Activated gamma-delta T cell (primary cell): ENCODE measurements at regions not wholly inside any gene's neighbourhood (a gene's known extent, or its start where the extent isn't known, plus 50 kb on each side); places are given as distances from the start of the nearest gene placed in this dataset.

ENCODE experiments used
- DNase-seq: peaks from one replicate; lab custom pipeline; 2025; lab: John Stamatoyannopoulos, UW

- DNase-seq, result no peak
Observed at GRCh38 chr11:42047637-42048555, 588.4 kb upstream of the LRRC4C start.

DNA sequence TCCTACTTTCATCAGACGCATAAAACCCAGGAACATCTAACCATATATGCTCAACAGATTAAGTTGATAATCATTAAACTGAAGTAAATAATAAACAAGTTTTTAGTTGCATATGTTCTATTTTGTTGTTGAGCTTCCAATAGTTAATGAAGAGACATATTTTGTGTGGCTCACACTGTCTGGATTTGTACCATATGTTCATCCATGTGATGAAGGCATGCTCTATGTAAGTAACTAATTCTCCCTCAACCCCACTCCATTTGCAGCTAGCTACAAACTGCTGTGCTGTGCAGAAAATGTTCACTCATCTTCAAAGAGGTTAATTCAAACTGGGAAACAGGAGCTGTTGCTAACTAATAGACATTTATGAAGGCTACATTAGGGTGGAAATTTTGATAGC lies 589.7 kb upstream of the LRRC4C start:
- DNase-seq, result no peak

DNA sequence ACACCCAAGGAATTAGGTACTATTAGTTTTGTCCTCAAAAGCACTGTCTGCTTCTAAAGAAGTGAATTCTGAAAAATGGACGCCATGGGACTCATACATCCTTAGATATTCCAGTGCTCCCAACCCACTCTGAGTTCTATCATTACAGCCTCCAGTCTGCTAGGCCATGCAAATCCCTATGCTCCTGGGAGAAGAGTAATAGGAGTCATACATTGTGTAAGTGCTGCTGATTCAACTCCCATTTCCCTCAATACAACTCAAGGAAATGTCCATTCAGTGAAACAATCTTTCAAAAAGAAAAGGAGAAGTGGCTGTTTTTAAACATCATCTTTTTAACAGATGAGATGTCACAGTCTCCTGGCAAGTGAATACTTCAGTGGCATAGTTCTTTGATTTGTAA lies 590.2 kb upstream of the LRRC4C start:
- DNase-seq, result no peak

DNA sequence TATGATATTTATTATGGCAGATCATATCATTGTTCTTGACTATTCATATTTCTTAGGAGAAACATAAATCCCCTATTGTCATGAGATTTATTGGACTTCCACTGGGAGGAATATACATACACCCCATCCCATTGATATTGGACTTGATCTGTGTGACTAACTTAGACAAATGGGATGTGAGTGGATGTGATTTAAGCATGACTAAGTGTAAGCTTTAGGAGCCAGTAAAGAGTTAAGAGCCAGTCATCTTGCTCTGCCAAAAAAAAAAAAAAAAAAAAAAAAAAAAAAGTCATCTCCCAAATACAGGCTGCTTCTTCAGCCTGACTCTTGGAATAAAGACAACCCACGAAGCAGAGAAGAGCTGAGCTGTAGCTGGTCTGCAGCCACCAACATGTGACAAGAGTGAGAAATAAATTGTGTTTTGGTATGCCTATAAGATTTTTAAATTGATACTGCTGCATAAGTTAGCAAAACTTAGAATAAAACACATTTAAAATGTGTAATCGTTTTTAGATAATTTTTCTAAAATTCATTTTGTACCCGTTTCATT lies 595.0 kb upstream of the LRRC4C start:
- no peak for DNase-seq

DNA sequence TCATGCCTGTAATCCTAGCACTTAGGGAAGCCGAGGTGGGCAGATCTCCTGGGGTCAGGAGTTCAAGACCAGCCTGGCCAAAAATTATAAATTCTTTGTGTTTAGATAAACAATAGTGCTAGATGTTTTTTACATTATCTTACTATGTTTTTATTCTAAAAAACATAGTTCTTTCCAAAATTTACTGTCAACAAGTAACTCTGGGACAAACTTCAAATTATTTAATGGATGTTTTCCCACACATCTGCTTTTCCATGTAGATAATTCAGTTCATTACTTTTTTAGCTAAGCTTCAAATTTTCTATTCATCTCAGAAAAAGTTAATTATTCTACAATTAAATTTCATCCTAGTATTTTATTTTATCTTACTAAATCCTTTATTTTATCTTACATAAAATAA lies 596.2 kb upstream of the LRRC4C start:
- no peak for DNase-seq

DNA sequence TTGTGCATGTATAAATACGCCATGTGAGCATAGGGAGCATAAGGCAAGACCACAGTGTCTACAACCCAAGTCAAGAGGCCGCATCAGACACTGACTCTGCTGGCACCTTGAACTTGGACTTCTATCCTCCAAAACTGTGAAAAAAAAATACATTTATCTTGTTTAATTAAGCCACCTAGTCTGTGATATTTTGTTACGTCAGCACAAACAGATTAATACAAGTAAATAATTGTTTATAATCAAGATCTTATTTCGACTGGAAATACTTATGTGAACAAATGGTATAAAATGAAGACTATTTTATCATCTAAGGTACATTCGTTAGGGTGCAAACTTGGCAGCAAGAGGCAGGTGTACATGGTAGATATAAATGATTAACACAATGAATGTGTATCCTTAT lies 599.3 kb upstream of the LRRC4C start:
- no peak for DNase-seq

DNA sequence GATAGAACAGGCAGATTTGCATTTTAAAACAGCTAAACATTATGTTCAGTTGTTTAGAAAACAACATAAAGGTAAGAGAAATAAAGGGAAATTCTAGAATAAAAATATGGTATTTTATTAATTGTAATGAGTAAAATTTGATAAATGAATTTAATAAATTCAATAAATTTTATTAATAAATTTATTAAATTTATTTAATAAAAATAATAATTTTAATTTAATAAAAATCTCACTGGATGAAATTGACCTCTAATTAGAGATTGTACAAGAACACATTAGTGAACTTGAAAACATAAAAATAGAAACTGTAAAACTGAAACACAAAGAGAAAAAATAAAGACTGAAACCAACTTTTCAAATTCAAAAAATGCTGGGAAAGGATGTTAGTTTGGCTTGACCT lies 605.7 kb upstream of the LRRC4C start:
- no peak for DNase-seq

DNA sequence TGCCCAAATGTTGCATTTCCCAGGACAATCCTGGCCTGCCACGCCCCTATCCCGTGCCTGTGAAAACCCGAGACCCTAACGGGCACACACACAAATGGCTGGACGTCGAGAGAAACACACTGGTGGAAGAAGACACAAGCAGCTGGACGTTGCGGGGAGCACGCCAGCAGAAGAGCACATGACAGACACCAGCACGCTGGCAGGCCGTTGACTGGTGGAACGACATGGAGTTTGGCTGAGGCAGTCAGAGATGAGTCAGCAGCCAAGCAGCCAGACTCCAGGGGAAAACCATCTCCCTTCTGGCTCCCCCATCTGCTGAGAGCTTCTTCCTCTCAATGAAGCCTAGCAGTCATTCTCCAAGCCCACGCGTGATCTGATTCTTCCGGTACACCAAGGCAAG lies 606.7 kb upstream of the LRRC4C start:
- no peak for DNase-seq

DNA sequence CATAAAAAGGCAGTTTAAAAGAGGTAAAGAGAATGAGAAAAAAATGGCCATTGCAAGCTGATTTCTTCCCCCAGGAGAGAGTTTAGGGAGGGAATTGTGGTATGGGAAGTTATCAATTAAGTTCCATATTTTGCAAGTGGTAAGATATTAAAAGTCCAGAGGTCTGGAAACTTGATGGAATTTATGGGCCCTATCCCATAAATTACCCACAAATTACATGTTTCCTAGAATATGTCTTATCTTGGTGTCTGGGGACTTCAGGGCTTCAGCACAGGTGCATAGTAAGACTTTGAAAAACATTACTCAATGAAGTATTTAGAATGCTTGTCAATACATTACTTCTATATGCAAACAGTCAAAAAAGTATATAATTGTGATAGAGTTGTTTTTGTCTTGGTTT lies 614.9 kb upstream of the LRRC4C start:
- DNase-seq, result no peak

DNA sequence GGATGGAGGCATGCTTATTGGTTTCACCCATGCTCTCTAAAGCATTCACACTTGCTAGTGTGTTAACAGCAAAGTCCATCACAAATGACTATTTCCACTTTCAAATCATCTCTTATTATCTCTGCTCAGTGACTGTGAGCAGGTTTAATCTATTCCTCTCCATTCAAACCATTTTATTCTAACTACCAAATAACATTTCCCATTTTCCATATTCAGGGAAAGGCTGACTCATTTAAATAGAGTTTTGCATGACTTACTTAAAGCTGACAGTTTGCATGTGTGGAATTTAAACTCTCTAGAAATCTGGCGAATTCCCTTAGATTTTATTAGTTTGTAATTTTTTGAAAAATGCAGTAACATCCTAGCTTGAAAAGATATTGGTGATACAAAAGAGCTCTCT lies 615.7 kb upstream of the LRRC4C start:
- DNase-seq, result no peak

DNA sequence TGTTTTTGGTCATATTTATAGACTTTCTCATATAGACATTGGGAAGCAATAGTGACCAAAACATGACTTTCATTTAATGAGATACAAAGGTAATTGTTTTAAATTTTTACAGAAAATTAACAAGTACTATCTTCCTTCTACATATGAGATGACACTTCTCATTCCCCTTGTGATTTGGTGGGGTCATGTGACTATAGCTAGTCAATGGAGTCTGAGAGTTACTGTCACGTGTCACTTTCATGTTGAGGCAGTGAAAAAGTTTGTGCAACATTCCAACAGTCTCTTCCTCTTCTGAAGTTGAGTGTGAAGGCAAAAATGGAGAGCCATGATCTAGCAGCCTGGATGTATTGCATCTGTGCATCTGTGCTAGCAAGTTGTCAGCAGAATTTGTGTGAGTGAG lies 618.3 kb upstream of the LRRC4C start:
- DNase-seq, result no peak

GRCh38 chr11:42085736-42086135 lies 626.3 kb upstream of the LRRC4C start:
- no peak for DNase-seq

GRCh38 chr11:42093541-42093940 lies 634.1 kb upstream of the LRRC4C start:
- no peak for DNase-seq

DNA sequence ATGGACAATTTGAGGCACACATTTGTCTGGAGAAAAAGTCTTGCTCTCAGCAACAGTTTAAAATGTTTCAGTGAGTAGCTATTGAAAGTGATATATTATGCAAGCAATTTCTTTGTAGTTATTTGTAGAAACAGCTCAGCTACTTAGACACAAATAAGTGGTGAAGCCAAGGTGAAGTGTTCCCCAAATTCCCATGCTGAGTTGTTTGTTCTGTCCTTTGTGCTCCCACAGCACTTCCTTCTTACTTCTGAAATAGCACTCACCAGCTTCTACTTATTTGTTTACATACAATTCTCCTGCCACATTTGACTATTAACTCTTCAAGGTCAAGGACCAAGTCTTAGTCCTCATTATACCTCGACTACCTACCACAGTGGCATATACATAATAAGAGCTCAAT lies 638.6 kb upstream of the LRRC4C start:
- DNase-seq, result no peak

GRCh38 chr11:42112866-42113265 lies 653.4 kb upstream of the LRRC4C start:
- DNase-seq, result no peak

GRCh38 chr11:42114927-42115326 lies 655.5 kb upstream of the LRRC4C start:
- DNase-seq, result no peak

GRCh38 chr11:42138454-42138853 lies 679.0 kb upstream of the LRRC4C start:
- no peak for DNase-seq

- DNase-seq, result no peak
Observed at GRCh38 chr11:42145311-42145710, 685.9 kb upstream of the LRRC4C start.

GRCh38 chr11:42161886-42162285 lies 702.4 kb upstream of the LRRC4C start:
- no peak for DNase-seq

DNA sequence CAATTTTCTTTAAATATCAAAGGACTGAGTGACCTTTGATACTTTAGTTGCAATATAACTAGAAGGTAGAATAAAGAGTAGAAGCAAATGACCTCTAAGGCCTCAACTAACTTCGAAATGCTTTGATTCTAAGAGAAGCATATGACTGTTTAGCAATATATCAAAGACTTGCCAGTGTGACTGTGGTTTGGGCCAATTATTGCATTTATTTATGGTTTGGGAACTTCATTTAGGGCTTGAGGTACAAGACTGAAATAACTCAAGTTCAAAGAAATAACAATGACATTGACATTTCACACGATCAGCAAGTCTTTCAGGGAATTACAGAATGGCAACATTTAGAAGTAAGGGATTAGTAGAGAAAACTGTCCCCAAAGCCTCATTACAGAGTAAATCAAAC lies 709.7 kb upstream of the LRRC4C start:
- DNase-seq, result no peak

GRCh38 chr11:42170601-42171000 lies 711.1 kb upstream of the LRRC4C start:
- no peak for DNase-seq

- DNase-seq, result no peak
Observed at GRCh38 chr11:42171046-42171445, 711.6 kb upstream of the LRRC4C start.

- no peak for DNase-seq
Observed at GRCh38 chr11:42172441-42172840, 713.0 kb upstream of the LRRC4C start.

DNA sequence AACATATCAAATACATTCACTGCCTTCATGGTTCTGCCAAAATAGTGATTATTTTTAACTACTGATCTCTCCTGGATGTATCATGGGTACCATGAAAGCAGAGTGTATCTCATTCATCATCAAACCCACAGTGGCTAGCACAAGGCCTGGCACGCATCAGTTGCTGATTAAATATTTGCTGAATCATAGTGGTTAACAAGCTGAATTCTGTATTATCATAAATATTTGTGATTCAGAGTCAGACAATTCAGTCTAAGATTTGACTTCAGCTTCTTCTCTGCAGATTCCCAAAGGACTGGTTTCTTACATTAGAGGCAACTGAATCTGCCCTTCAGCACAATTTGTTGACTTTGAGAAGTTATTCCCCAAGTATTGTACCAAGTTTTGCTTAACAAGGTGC lies 715.8 kb upstream of the LRRC4C start:
- no peak for DNase-seq
